PFSK-1 (cell line): ENCODE measurements at regions not wholly inside any gene's neighbourhood (a gene's known extent, or its start where the extent isn't known, plus 50 kb on each side); places are given as distances from the start of the nearest gene placed in this dataset.

Experiments used
- POLR2AphosphoS5 ChIP-seq: IDR thresholded peaks from 2 replicates; pipeline ENCODE4 v1.6.1; 2012; ENCODE audit warnings: low read depth, mild to moderate bottlenecking, control low read depth, low read length, moderate library complexity
- REST ChIP-seq, 2 experiments: IDR thresholded peaks; 2 replicates each; pipeline versions ENCODE4 v1.6.1 to v1.8.0; 2011 to 2012; ENCODE audit warnings: low read depth in 2 of 2, low read length in 2 of 2, control low read depth in 1 of 2, inconsistent platforms in 1 of 2, mild to moderate bottlenecking in 1 of 2, moderate library complexity in 1 of 2; ENCODE audit not compliant: insufficient read depth in 1 of 2
- SIN3A ChIP-seq: IDR thresholded peaks from 2 replicates; pipeline ENCODE4 v1.6.1; 2012; ENCODE audit warnings: mild to moderate bottlenecking, low read length, moderate library complexity, borderline replicate concordance; ENCODE audit not compliant: insufficient read depth
- TAF1 ChIP-seq: IDR thresholded peaks from 2 replicates; pipeline ENCODE4 v1.6.1; 2012; ENCODE audit warnings: low read length, control low read depth, borderline replicate concordance; ENCODE audit not compliant: insufficient read depth

- no peak for TF ChIP-seq REST (IDR thresholded peaks at IDR 0.05; ENCODE audit: insufficient read depth in 1 of 2, low read depth in 2 of 2, low read length in 2 of 2)
- no peak for TF ChIP-seq POLR2AphosphoS5
- TF ChIP-seq TAF1 = no peak
- no peak for TF ChIP-seq SIN3A
Observed at GRCh38 chr12:22876262-22876661, 251.3 kb downstream of the ETNK1 start.
